ENCODE measurements at regions not wholly inside any gene's neighbourhood (a gene's known extent, or its start where the extent isn't known, plus 50 kb on each side); places are given as distances from the start of the nearest gene placed in this dataset.

DNA sequence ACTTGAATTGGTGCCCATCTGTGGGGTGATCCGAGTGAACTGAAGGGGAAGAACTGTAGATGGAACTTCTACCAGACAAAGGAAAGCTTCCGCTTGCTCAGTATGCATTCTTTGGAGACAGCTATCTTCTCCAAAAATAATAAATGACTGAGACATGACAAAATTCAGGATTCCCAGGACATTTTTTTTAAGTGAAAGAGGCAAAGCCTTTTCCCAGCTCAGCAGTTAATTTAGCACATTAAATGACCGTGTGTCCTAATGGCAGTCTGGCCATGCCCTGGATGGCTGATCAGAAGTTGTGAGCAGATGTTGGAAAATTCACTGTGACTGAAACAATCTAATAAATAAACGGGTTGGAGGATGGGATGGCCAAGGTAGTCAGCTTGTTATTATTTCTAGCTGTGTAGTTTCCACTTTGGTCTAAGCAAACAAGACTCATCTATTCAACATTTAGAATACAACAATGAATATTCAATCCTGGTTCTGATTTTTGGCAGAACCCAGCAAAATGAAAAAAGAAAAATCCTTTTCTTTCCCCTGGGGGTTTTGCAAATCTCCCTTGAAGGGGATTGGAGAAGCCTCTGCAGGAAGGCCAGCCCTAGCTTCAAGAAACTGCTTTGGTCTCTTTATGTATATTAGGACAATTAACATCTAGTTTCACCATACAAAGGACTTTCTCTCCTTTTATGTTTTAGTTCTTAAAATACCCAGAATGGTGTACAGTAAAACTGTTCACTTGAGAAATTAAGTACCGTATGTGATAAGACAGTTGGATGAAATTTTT is 540.9 kb upstream of the MDFIC2 start:
- Histone ChIP-seq H3K4me2 (ENCODE audit: low read length) (no peak overlapping the region), H3K4me3 (ENCODE audit: low read length) (no peak overlapping the region), H3K9me3 (ENCODE audit: control insufficient read depth, insufficient read depth, low read length) (no peaks in the 10 kb centered on the region)

DNA sequence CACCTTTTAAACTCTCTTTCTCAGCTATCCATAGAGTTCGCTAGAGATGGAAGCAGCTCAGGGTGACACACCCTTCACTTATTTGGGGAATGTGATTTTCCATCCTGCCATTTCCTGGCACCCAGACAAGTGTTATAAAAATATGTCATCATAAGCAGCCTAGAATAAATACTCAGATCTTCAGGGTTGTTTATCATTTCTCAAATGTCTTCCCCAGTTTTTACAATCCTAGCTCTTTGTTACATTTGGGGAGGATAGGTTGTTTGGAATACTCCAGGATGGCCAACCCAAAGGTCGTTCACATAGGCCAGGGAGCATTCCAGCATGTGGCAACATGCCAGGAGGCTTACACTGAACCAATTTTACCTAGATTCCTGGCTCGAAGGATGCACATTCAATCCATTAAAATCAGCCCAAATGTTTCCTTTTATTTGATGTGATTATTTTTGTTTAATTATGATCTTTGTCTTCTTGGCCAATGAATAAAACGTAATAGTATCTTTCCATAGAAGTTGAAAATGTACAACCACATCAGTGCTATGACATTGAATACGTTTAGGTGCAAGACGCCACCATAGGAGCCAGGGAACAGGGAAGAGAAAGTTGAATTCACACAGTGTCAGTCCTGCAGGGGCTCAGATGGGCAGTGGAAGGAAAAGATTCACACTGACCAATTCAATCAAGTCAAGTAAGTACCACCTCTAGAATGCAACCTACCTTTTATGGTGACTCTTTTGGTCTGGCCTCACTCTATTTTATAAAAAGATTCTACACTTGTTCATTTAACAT is 537.7 kb upstream of the MDFIC2 start:
- Histone ChIP-seq H3K36me3 (ENCODE audit: control insufficient read depth, low read length) (no peaks in the 10 kb centered on the region), H3K4me2 (ENCODE audit: low read length) (no peak overlapping the region), H3K27me3 (ENCODE audit: control insufficient read depth, low read length) (no peaks in the 10 kb centered on the region)

More for the DNA sequence above, 540.9 kb upstream of the MDFIC2 start:
- H3K27ac ChIP-seq (ENCODE audit: low read depth, low read length): no peak overlapping the region
- H4K20me1 ChIP-seq (ENCODE audit: control insufficient read depth, insufficient read depth, low read depth, low read length): no peaks in the 10 kb centered on the region
- no peaks in the 10 kb centered on the region for H3K36me3 ChIP-seq (ENCODE audit: control insufficient read depth, low read length)
- TF ChIP-seq, protein P1, sequence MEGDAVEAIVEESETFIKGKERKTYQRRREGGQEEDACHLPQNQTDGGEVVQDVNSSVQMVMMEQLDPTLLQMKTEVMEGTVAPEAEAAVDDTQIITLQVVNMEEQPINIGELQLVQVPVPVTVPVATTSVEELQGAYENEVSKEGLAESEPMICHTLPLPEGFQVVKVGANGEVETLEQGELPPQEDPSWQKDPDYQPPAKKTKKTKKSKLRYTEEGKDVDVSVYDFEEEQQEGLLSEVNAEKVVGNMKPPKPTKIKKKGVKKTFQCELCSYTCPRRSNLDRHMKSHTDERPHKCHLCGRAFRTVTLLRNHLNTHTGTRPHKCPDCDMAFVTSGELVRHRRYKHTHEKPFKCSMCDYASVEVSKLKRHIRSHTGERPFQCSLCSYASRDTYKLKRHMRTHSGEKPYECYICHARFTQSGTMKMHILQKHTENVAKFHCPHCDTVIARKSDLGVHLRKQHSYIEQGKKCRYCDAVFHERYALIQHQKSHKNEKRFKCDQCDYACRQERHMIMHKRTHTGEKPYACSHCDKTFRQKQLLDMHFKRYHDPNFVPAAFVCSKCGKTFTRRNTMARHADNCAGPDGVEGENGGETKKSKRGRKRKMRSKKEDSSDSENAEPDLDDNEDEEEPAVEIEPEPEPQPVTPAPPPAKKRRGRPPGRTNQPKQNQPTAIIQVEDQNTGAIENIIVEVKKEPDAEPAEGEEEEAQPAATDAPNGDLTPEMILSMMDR (IDR thresholded peaks at IDR 0.05; ENCODE audit: low read depth, low read length, poor library complexity, severe bottlenecking): no peak
- no peak for TF ChIP-seq EZH2phosphoT487 (IDR thresholded peaks at IDR 0.05; ENCODE audit: borderline replicate concordance, low read length)
- no peaks in the 10 kb centered on the region for H3F3A ChIP-seq (ENCODE audit: control insufficient read depth, insufficient read depth)
- no peaks in the 10 kb centered on the region for H3K79me2 ChIP-seq (ENCODE audit: control insufficient read depth, low read length)
- peaks cover 4% of the 10 kb centered on the region; the same call in 1 of the 2 replicates for H3K27me3 ChIP-seq (ENCODE audit: control insufficient read depth, low read length)
- H3K9me2 ChIP-seq (replicated peaks; ENCODE audit: control insufficient read depth, low read length): no peaks in the 10 kb centered on the region
- H3K4me1 ChIP-seq (ENCODE audit: control insufficient read depth, low read length): no peaks in the 10 kb centered on the region

DNA sequence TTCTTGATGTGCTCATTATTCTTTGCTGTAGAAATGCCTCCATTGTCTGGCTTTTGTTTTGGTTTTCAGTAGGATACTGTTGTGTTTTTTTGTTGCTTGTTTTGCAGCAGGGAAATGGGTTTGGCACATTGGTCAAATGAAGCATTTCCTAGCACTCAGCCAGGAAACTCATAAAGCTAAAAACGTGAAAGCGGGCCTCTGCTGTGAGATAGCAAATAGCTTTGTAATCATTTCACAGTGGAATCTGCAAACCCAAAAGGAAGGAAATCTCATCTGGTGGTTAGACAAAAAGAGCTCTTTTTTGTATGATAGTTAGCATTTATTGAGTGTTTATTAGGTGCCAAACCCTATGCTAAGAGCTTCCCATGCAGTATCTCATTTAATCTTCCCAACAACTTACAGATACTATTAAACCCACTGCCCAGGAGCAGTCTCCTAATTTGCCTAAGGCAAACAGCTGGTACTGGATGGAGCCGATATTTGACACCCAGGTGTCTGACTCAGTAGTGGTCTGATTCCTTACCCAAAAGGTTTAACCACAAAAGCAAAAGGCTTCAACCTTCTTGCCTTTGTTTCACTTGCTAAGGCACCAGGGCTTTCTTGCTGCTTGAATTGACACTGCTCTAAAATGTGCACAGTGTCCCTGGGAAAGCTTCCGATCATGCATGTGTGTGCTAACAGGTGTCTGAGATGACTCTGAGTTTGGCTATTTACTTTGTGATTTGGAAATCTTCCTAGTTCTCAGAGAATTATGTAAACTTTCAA is 527.9 kb upstream of the MDFIC2 start:
- no peak overlapping the region for H3K4me2 ChIP-seq (ENCODE audit: low read length)
- H3K4me3 ChIP-seq (ENCODE audit: low read length): no peak overlapping the region
- H4K20me1 ChIP-seq (ENCODE audit: control insufficient read depth, insufficient read depth, low read depth, low read length): no peaks in the 10 kb centered on the region
- no peaks in the 10 kb centered on the region for H3K36me3 ChIP-seq (ENCODE audit: control insufficient read depth, low read length)
- no peaks in the 10 kb centered on the region for H3K9me3 ChIP-seq (ENCODE audit: control insufficient read depth, insufficient read depth, low read length)
- H3K9me2 ChIP-seq (replicated peaks; ENCODE audit: control insufficient read depth, low read length): no peaks in the 10 kb centered on the region
- no peaks in the 10 kb centered on the region for H3F3A ChIP-seq (ENCODE audit: control insufficient read depth, insufficient read depth)
- H3K79me2 ChIP-seq (ENCODE audit: control insufficient read depth, low read length): no peaks in the 10 kb centered on the region
- H3K27ac ChIP-seq (ENCODE audit: low read depth, low read length): no peak overlapping the region
- no peaks in the 10 kb centered on the region for H3K4me1 ChIP-seq (ENCODE audit: control insufficient read depth, low read length)
- no peak for TF ChIP-seq EZH2phosphoT487 (IDR thresholded peaks at IDR 0.05; ENCODE audit: borderline replicate concordance, low read length)
- TF ChIP-seq, protein P1 (IDR thresholded peaks at IDR 0.05; ENCODE audit: low read depth, low read length, poor library complexity, severe bottlenecking): no peak
- H3K27me3 ChIP-seq (ENCODE audit: control insufficient read depth, low read length): no peaks in the 10 kb centered on the region

More for the DNA sequence above, 537.7 kb upstream of the MDFIC2 start:
- Histone ChIP-seq H3K4me3 (ENCODE audit: low read length) (no peak overlapping the region), H3K9me2 (replicated peaks; ENCODE audit: control insufficient read depth, low read length) (no peaks in the 10 kb centered on the region), H3K79me2 (ENCODE audit: control insufficient read depth, low read length) (no peaks in the 10 kb centered on the region), H3F3A (ENCODE audit: control insufficient read depth, insufficient read depth) (no peaks in the 10 kb centered on the region), H4K20me1 (ENCODE audit: control insufficient read depth, insufficient read depth, low read depth, low read length) (no peaks in the 10 kb centered on the region), H3K4me1 (ENCODE audit: control insufficient read depth, low read length) (no peaks in the 10 kb centered on the region), H3K9me3 (ENCODE audit: control insufficient read depth, insufficient read depth, low read length) (no peaks in the 10 kb centered on the region), H3K27ac (ENCODE audit: low read depth, low read length) (no peak overlapping the region)
- TF ChIP-seq, protein P1 (IDR thresholded peaks at IDR 0.05; ENCODE audit: low read depth, low read length, poor library complexity, severe bottlenecking): no peak
- TF ChIP-seq EZH2phosphoT487 (IDR thresholded peaks at IDR 0.05; ENCODE audit: borderline replicate concordance, low read length): no peak

All from DOHH2 (cell line).